ENCODE measurements at regions not wholly inside any gene's neighbourhood (a gene's known extent, or its start where the extent isn't known, plus 50 kb on each side); places are given as distances from the start of the nearest gene placed in this dataset.
"Not testable (repeated sequence)": the region's sequence is repeated elsewhere in the genome, so short reads cannot be mapped to it uniquely, and the experiment has no call there.

- TF ChIP-seq CTCF (IDR thresholded peaks at IDR 0.05; ENCODE audit: low read length) = no peak
- TF ChIP-seq EZH2 (optimal IDR thresholded peaks at IDR 0.05; ENCODE audit: low read depth, low read length) = no peak
- no peak for TF ChIP-seq EZH2phosphoT487 (IDR thresholded peaks at IDR 0.05; ENCODE audit: low read length)
- H3K4me2 ChIP-seq (ENCODE audit: low read depth, low read length) = no peak overlapping the region
- no peaks in the 10 kb centered on the region for H3K27me3 ChIP-seq (replicated peaks; ENCODE audit: insufficient read depth, low read length)
- H3K4me3 ChIP-seq (ENCODE audit: low read length) = no peak overlapping the region
- H3K4me1 ChIP-seq (ENCODE audit: low read length) = no peaks in the 10 kb centered on the region
- no peaks in the 10 kb centered on the region for H3K9me3 ChIP-seq (replicated peaks; ENCODE audit: insufficient read depth, low read length)
- no peaks in the 10 kb centered on the region for H3F3A ChIP-seq (ENCODE audit: insufficient read depth, low read length)
- no peak overlapping the region for H2AFZ ChIP-seq (ENCODE audit: low read length)
- no peak overlapping the region for H3K9ac ChIP-seq (ENCODE audit: low read length)
- H4K20me1 ChIP-seq (ENCODE audit: insufficient read depth, low read length) = no peaks in the 10 kb centered on the region
- H3K27ac ChIP-seq (ENCODE audit: low read length) = no peak overlapping the region
- no peak for DNase-seq
- H3K9me2 ChIP-seq (replicated peaks; ENCODE audit: insufficient read depth, low read length) = no peaks in the 10 kb centered on the region
- no peaks in the 10 kb centered on the region for H3K36me3 ChIP-seq (replicated peaks; ENCODE audit: insufficient read depth, low read length)
- no peaks in the 10 kb centered on the region for H3K79me2 ChIP-seq (ENCODE audit: low read length)
Observed at GRCh38 chr4:71878376-71878775, 94.5 kb upstream of the GC start.

GRCh38 chr4:71882113-71882841 is 98.4 kb upstream of the GC start:
- H3K79me2 ChIP-seq (ENCODE audit: low read length) = no peaks in the 10 kb centered on the region
- no peak overlapping the region for H3K4me2 ChIP-seq (ENCODE audit: low read depth, low read length)
- DNase-seq = no peak
- H3K9me3 ChIP-seq (replicated peaks; ENCODE audit: insufficient read depth, low read length) = no peaks in the 10 kb centered on the region
- H3K9me2 ChIP-seq (replicated peaks; ENCODE audit: insufficient read depth, low read length) = no peaks in the 10 kb centered on the region
- no peak for TF ChIP-seq EZH2phosphoT487 (IDR thresholded peaks at IDR 0.05; ENCODE audit: low read length)
- no peaks in the 10 kb centered on the region for H3F3A ChIP-seq (ENCODE audit: insufficient read depth, low read length)
- H3K36me3 ChIP-seq (replicated peaks; ENCODE audit: insufficient read depth, low read length) = no peaks in the 10 kb centered on the region
- no peaks in the 10 kb centered on the region for H4K20me1 ChIP-seq (ENCODE audit: insufficient read depth, low read length)
- H3K4me1 ChIP-seq (ENCODE audit: low read length) = no peaks in the 10 kb centered on the region
- no peak overlapping the region for H3K27ac ChIP-seq (ENCODE audit: low read length)
- no peak overlapping the region for H3K4me3 ChIP-seq (ENCODE audit: low read length)
- H2AFZ ChIP-seq (ENCODE audit: low read length) = no peak overlapping the region
- H3K27me3 ChIP-seq (replicated peaks; ENCODE audit: insufficient read depth, low read length) = no peaks in the 10 kb centered on the region
- H3K9ac ChIP-seq (ENCODE audit: low read length) = no peak overlapping the region

GRCh38 chr4:71900366-71900765 is 116.5 kb upstream of the GC start:
- H3K79me2 ChIP-seq (ENCODE audit: low read length); H3K9ac ChIP-seq (ENCODE audit: low read length); H3K4me1 ChIP-seq (ENCODE audit: low read length); H4K20me1 ChIP-seq (ENCODE audit: insufficient read depth, low read length); H3K9me3 ChIP-seq (replicated peaks; ENCODE audit: insufficient read depth, low read length); H3K36me3 ChIP-seq (replicated peaks; ENCODE audit: insufficient read depth, low read length); H3K4me2 ChIP-seq (ENCODE audit: low read depth, low read length); H3F3A ChIP-seq (ENCODE audit: insufficient read depth, low read length); H3K27ac ChIP-seq (ENCODE audit: low read length); H2AFZ ChIP-seq (ENCODE audit: low read length); H3K4me3 ChIP-seq (ENCODE audit: low read length); H3K27me3 ChIP-seq (replicated peaks; ENCODE audit: insufficient read depth, low read length); H3K9me2 ChIP-seq (replicated peaks; ENCODE audit: insufficient read depth, low read length): not testable (repeated sequence)
- peak; percentile 25 for DNase-seq

- not testable (repeated sequence) for H3K79me2 ChIP-seq (ENCODE audit: low read length); H3K9me3 ChIP-seq (replicated peaks; ENCODE audit: insufficient read depth, low read length); H3K27ac ChIP-seq (ENCODE audit: low read length); H3K27me3 ChIP-seq (replicated peaks; ENCODE audit: insufficient read depth, low read length); DNase-seq; H2AFZ ChIP-seq (ENCODE audit: low read length); H4K20me1 ChIP-seq (ENCODE audit: insufficient read depth, low read length); H3K4me1 ChIP-seq (ENCODE audit: low read length); H3K4me2 ChIP-seq (ENCODE audit: low read depth, low read length); H3K4me3 ChIP-seq (ENCODE audit: low read length); H3K9ac ChIP-seq (ENCODE audit: low read length); H3K36me3 ChIP-seq (replicated peaks; ENCODE audit: insufficient read depth, low read length); H3F3A ChIP-seq (ENCODE audit: insufficient read depth, low read length); H3K9me2 ChIP-seq (replicated peaks; ENCODE audit: insufficient read depth, low read length)
Observed at GRCh38 chr4:71905594-71905993, 121.7 kb upstream of the GC start.

- no peak overlapping the region for H3K9ac ChIP-seq (ENCODE audit: low read length)
- no peak overlapping the region for H2AFZ ChIP-seq (ENCODE audit: low read length)
- H3K27me3 ChIP-seq (replicated peaks; ENCODE audit: insufficient read depth, low read length) = no peaks in the 10 kb centered on the region
- no peaks in the 10 kb centered on the region for H3K4me1 ChIP-seq (ENCODE audit: low read length)
- no peak overlapping the region for H3K4me2 ChIP-seq (ENCODE audit: low read depth, low read length)
- no peaks in the 10 kb centered on the region for H3K9me2 ChIP-seq (replicated peaks; ENCODE audit: insufficient read depth, low read length)
- H3K9me3 ChIP-seq (replicated peaks; ENCODE audit: insufficient read depth, low read length) = no peaks in the 10 kb centered on the region
- TF ChIP-seq CTCF (IDR thresholded peaks at IDR 0.05; ENCODE audit: low read length) (no peak), EZH2 (optimal IDR thresholded peaks at IDR 0.05; ENCODE audit: low read depth, low read length) (no peak), EZH2phosphoT487 (IDR thresholded peaks at IDR 0.05; ENCODE audit: low read length) (no peak)
- no peak overlapping the region for H3K4me3 ChIP-seq (ENCODE audit: low read length)
- DNase-seq = no peak
- no peaks in the 10 kb centered on the region for H3K36me3 ChIP-seq (replicated peaks; ENCODE audit: insufficient read depth, low read length)
- no peaks in the 10 kb centered on the region for H3K79me2 ChIP-seq (ENCODE audit: low read length)
- H4K20me1 ChIP-seq (ENCODE audit: insufficient read depth, low read length) = 0 out of 2 replicates have a peak, but pooled peaks cover 2% of the 10 kb centered on the region
- H3K27ac ChIP-seq (ENCODE audit: low read length) = no peak overlapping the region
- no peaks in the 10 kb centered on the region for H3F3A ChIP-seq (ENCODE audit: insufficient read depth, low read length)
Observed at GRCh38 chr4:71906096-71906495, 122.2 kb upstream of the GC start.
